ENCODE measurements at regions not wholly inside any gene's neighbourhood (a gene's known extent, or its start where the extent isn't known, plus 50 kb on each side); places are given as distances from the start of the nearest gene placed in this dataset.

GRCh38 chr3:127131424-127132170, 61.3 kb upstream of the PRR23E start:
- no peak overlapping the region for H3K4me3 ChIP-seq (replicated peaks; ENCODE audit: insufficient read depth, low read length)
- no peak for TF ChIP-seq POLR2AphosphoS5 (IDR thresholded peaks at IDR 0.05; ENCODE audit: low read depth)
- no peak for TF ChIP-seq SPI1 (IDR thresholded peaks at IDR 0.05; ENCODE audit: borderline replicate concordance, low read depth)
- peaks cover 13% of the 10 kb centered on the region for H3K27me3 ChIP-seq (ENCODE audit: insufficient read depth, poor library complexity, severe bottlenecking)
- no peak for DNase-seq (ENCODE audit: low read depth in 1 of 2, low spot score in 1 of 2)
- H3K27ac ChIP-seq (replicated peaks) = no peak overlapping the region

GRCh38 chr3:127132876-127133275, 60.1 kb upstream of the PRR23E start:
- DNase-seq (ENCODE audit: low read depth in 1 of 2, low spot score in 1 of 2) = no peak
- TF ChIP-seq REST (IDR thresholded peaks at IDR 0.05; ENCODE audit: insufficient replicate concordance, low read depth) = no peak
- TF ChIP-seq CTCF (IDR thresholded peaks at IDR 0.05; ENCODE audit: insufficient read depth, low read length) = no peak
- TF ChIP-seq POLR2AphosphoS5 (IDR thresholded peaks at IDR 0.05; ENCODE audit: low read depth) = no peak
- Histone ChIP-seq H3K4me3 (replicated peaks; ENCODE audit: insufficient read depth, low read length) (no peak overlapping the region), H3K27me3 (ENCODE audit: insufficient read depth, poor library complexity, severe bottlenecking) (peaks cover 13% of the 10 kb centered on the region), H3K27ac (replicated peaks) (no peak overlapping the region)

GRCh38 chr3:127133971-127134370, 59.0 kb upstream of the PRR23E start:
- no peak overlapping the region for H3K27ac ChIP-seq (replicated peaks)
- TF ChIP-seq GABPA (IDR thresholded peaks at IDR 0.05; ENCODE audit: low read depth) (no peak), CTCF (IDR thresholded peaks at IDR 0.05; ENCODE audit: insufficient read depth, low read length) (no peak), POLR2AphosphoS5 (IDR thresholded peaks at IDR 0.05; ENCODE audit: low read depth) (no peak), REST (IDR thresholded peaks at IDR 0.05; ENCODE audit: insufficient replicate concordance, low read depth) (no peak), SPI1 (IDR thresholded peaks at IDR 0.05; ENCODE audit: borderline replicate concordance, low read depth) (no peak)

GRCh38 chr3:127134466-127134865, 58.5 kb upstream of the PRR23E start:
- H3K27me3 ChIP-seq (ENCODE audit: insufficient read depth, poor library complexity, severe bottlenecking) = peaks cover 13% of the 10 kb centered on the region
- no peak overlapping the region for H3K27ac ChIP-seq (replicated peaks)
- H3K4me3 ChIP-seq (replicated peaks; ENCODE audit: insufficient read depth, low read length) = no peak overlapping the region
- TF ChIP-seq REST (IDR thresholded peaks at IDR 0.05; ENCODE audit: insufficient replicate concordance, low read depth) (no peak), POLR2AphosphoS5 (IDR thresholded peaks at IDR 0.05; ENCODE audit: low read depth) (no peak), GABPA (IDR thresholded peaks at IDR 0.05; ENCODE audit: low read depth) (no peak), SPI1 (IDR thresholded peaks at IDR 0.05; ENCODE audit: borderline replicate concordance, low read depth) (no peak), CTCF (IDR thresholded peaks at IDR 0.05; ENCODE audit: insufficient read depth, low read length) (no peak)
- no peak for DNase-seq (ENCODE audit: low read depth in 1 of 2, low spot score in 1 of 2)

More at GRCh38 chr3:127133971-127134370, 59.0 kb upstream of the PRR23E start:
- no peak for DNase-seq (ENCODE audit: low read depth in 1 of 2, low spot score in 1 of 2)
- H3K27me3 ChIP-seq (ENCODE audit: insufficient read depth, poor library complexity, severe bottlenecking) = peaks cover 13% of the 10 kb centered on the region
- no peak overlapping the region for H3K4me3 ChIP-seq (replicated peaks; ENCODE audit: insufficient read depth, low read length)
